ENCODE measurements at regions not wholly inside any gene's neighbourhood (a gene's known extent, or its start where the extent isn't known, plus 50 kb on each side); places are given as distances from the start of the nearest gene placed in this dataset.

- TF ChIP-seq JUNB (IDR thresholded peaks at IDR 0.05; ENCODE audit: unreplicated experiment) (no peak), REST (IDR thresholded peaks at IDR 0.05; ENCODE audit: unreplicated experiment) (no peak), EZH2 (IDR thresholded peaks at IDR 0.05; ENCODE audit: low read depth, unreplicated experiment) (no peak), POLR2AphosphoS5 (IDR thresholded peaks at IDR 0.05; ENCODE audit: low read depth) (no peak), CTCF (conservative IDR thresholded peaks at IDR 0.05; ENCODE audit: low read depth in 2 of 2) (no peak), ZNF114 (CRISPR knock-in tag; IDR thresholded peaks at IDR 0.05) (no peak), EZH2phosphoT487 (IDR thresholded peaks at IDR 0.05; ENCODE audit: unreplicated experiment) (no peak), CREB1 (CRISPR knock-in tag; IDR thresholded peaks at IDR 0.05; ENCODE audit: low read depth) (no peak)
These were observed 1395.0 kb upstream of the ADGRL3 start for GRCh38 chr4:59805176-59805575.
